DMS153 treated with DMSO at 0.1 percent for 48 hours (cell line): ENCODE measurements at regions not wholly inside any gene's neighbourhood (a gene's known extent, or its start where the extent isn't known, plus 50 kb on each side); places are given as distances from the start of the nearest gene placed in this dataset.
"Not testable (repeated sequence)": the region's sequence is repeated elsewhere in the genome, so short reads cannot be mapped to it uniquely, and the experiment has no call there.

Experiments used
- DNase-seq: peaks from one replicate; lab custom pipeline; 2025; ENCODE audit not compliant: unreplicated experiment; lab: John Stamatoyannopoulos, UW

GRCh38 chr15:23913081-23913480, 226.0 kb upstream of the NDN start:
- no peak for DNase-seq

- no peak for DNase-seq
Measured at GRCh38 chr15:23913635-23914034, 226.5 kb upstream of the NDN start.

GRCh38 chr15:23924686-23925085, 237.6 kb upstream of the NDN start:
- no peak for DNase-seq

- no peak for DNase-seq
Measured at GRCh38 chr15:23954931-23955330, 267.8 kb upstream of the NDN start.

GRCh38 chr15:23983500-23984259, 296.6 kb upstream of the NDN start:
- no peak for DNase-seq

GRCh38 chr15:23994273-23994672, 307.2 kb upstream of the NDN start:
- DNase-seq, result no peak

- DNase-seq, result no peak
Measured at GRCh38 chr15:23998056-23998455, 311.0 kb upstream of the NDN start.

- DNase-seq, result no peak
Measured at GRCh38 chr15:24008476-24008875, 321.4 kb upstream of the NDN start.

GRCh38 chr15:24017470-24017869, 330.4 kb upstream of the NDN start:
- DNase-seq, result no peak

- no peak for DNase-seq
Measured at GRCh38 chr15:24039683-24040082, 352.6 kb upstream of the NDN start.

- no peak for DNase-seq
Measured at GRCh38 chr15:24054547-24055245, 367.6 kb upstream of the NDN start.

- no peak for DNase-seq
Measured at GRCh38 chr15:24067733-24068501, 380.8 kb upstream of the NDN start.

- DNase-seq, result no peak
Measured at GRCh38 chr15:24075420-24076089, 388.4 kb upstream of the NDN start.

GRCh38 chr15:24076090-24076784, 389.1 kb upstream of the NDN start:
- no peak for DNase-seq

GRCh38 chr15:24078310-24079029, 391.4 kb upstream of the NDN start:
- no peak for DNase-seq

GRCh38 chr15:24088941-24089340, 401.8 kb upstream of the NDN start:
- DNase-seq, result not testable (repeated sequence)

GRCh38 chr15:24101503-24101902, 414.4 kb upstream of the NDN start:
- DNase-seq, result not testable (repeated sequence)

GRCh38 chr15:24107524-24107923, 420.4 kb upstream of the NDN start:
- not testable (repeated sequence) for DNase-seq

- DNase-seq, result not testable (repeated sequence)
Measured at GRCh38 chr15:24107948-24108347, 420.8 kb upstream of the NDN start.

- not testable (repeated sequence) for DNase-seq
Measured at GRCh38 chr15:24108349-24108748, 421.2 kb upstream of the NDN start.
